ENCODE measurements at regions not wholly inside any gene's neighbourhood (a gene's known extent, or its start where the extent isn't known, plus 50 kb on each side); places are given as distances from the start of the nearest gene placed in this dataset.

GRCh38 chr1:201690528-201690927 is 138.4 kb upstream of the IPO9 start:
- ATAC-seq: no peak

GRCh38 chr1:201691716-201692554 is 137.0 kb upstream of the IPO9 start:
- no peak for ATAC-seq

GRCh38 chr1:201692555-201693394 is 136.2 kb upstream of the IPO9 start:
- ATAC-seq: no peak

- no peak for ATAC-seq
These were observed 134.9 kb upstream of the IPO9 start for GRCh38 chr1:201693890-201694607.

GRCh38 chr1:201694608-201695335 is 134.2 kb upstream of the IPO9 start:
- ATAC-seq: no peak

GRCh38 chr1:201695607-201696006 is 133.3 kb upstream of the IPO9 start:
- no peak for ATAC-seq

- ATAC-seq: peak; percentile 64
These were observed 132.7 kb upstream of the IPO9 start for GRCh38 chr1:201696217-201696761.

- no peak for ATAC-seq
These were observed 131.8 kb upstream of the IPO9 start for GRCh38 chr1:201697174-201697573.

GRCh38 chr1:201701831-201702230 is 127.1 kb upstream of the IPO9 start:
- no peak for ATAC-seq

GRCh38 chr1:201702936-201703335 is 126.0 kb upstream of the IPO9 start:
- no peak for ATAC-seq

GRCh38 chr1:201703621-201704438 is 125.1 kb upstream of the IPO9 start:
- ATAC-seq: peak; percentile 88

GRCh38 chr1:201704439-201704792 is 124.5 kb upstream of the IPO9 start:
- no peak for ATAC-seq

GRCh38 chr1:201705389-201705788 is 123.6 kb upstream of the IPO9 start:
- ATAC-seq: no peak

GRCh38 chr1:201706109-201706508 is 122.8 kb upstream of the IPO9 start:
- no peak for ATAC-seq

GRCh38 chr1:201707027-201707426 is 121.9 kb upstream of the IPO9 start:
- no peak for ATAC-seq

- no peak for ATAC-seq
These were observed 121.3 kb upstream of the IPO9 start for GRCh38 chr1:201707656-201708055.

- ATAC-seq: no peak
These were observed 120.9 kb upstream of the IPO9 start for GRCh38 chr1:201708085-201708512.

- no peak for ATAC-seq
These were observed 120.3 kb upstream of the IPO9 start for GRCh38 chr1:201708691-201709090.

GRCh38 chr1:201709564-201710295 is 119.2 kb upstream of the IPO9 start:
- ATAC-seq: peak; percentile 62

Data from esophagus mucosa (tissue), 1 donor.